ENCODE measurements at regions not wholly inside any gene's neighbourhood (a gene's known extent, or its start where the extent isn't known, plus 50 kb on each side); places are given as distances from the start of the nearest gene placed in this dataset.

DNA sequence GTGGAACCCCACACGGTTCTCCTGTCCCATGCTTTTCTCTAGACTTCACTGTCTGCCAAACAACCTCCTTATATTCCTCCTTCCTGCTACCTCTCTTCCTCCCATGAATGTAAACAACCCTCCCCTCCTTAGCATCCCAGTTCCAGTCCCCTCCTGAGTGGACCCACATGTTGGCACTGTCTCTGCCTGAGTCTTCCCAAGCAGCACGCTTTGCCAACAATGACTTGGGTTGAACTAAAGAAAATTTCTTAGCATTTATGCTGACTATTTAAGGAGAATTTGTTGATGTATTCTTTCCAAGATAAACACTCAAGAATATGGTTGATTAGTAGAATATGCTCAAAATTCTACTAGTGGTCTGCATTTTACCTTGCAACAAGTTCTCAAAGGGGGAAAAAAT, 338.0 kb downstream of the TNS1 start:
- Mint-ChIP-seq H3K27me3 (peaks cover 3% of the 10 kb centered on the region), H3K27ac (no peak overlapping the region), H3K4me1 (peaks cover 8% of the 10 kb centered on the region), H3K4me3 (no peak overlapping the region), H3K9me3 (peaks cover 3% of the 10 kb centered on the region), H3K36me3 (ENCODE audit: low read depth) (no peaks in the 10 kb centered on the region)
- ATAC-seq (replicated peaks): no peak

DNA sequence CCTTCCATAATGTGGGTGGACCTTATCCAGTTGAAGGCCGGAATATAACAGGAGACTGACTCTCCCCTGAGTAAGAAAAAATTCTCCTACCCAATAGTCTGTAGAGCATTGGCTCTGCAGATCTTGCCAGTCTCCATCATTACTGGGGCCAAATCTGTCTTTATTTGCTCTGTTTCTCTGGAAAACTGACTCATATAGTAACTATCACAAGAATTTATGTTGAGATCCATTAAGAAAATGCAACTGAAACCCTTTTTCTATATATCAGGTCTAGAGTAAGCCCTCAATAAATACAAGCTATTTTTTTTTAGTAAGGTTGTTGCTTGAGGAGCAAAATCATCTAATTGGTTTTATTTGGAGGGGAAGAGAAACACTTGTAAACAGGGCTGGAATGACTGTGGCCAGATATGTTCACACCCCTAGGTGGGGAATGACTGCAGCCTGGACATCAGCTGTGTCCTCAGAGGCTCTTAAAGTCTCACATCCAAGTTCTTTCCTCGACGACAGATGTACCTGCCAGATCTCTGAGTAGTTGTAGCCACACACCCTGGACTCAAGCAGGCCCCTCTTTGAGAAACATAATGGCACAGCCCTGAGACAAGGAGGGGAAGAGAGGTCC, 339.7 kb downstream of the TNS1 start:
- H3K27ac Mint-ChIP-seq: no peak overlapping the region
- no peak for ATAC-seq (replicated peaks)
- peaks cover 3% of the 10 kb centered on the region for H3K9me3 Mint-ChIP-seq
- H3K4me3 Mint-ChIP-seq: no peak overlapping the region
- H3K27me3 Mint-ChIP-seq: peaks cover 3% of the 10 kb centered on the region
- peaks cover 8% of the 10 kb centered on the region for H3K4me1 Mint-ChIP-seq
- no peaks in the 10 kb centered on the region for H3K36me3 Mint-ChIP-seq (ENCODE audit: low read depth)

DNA sequence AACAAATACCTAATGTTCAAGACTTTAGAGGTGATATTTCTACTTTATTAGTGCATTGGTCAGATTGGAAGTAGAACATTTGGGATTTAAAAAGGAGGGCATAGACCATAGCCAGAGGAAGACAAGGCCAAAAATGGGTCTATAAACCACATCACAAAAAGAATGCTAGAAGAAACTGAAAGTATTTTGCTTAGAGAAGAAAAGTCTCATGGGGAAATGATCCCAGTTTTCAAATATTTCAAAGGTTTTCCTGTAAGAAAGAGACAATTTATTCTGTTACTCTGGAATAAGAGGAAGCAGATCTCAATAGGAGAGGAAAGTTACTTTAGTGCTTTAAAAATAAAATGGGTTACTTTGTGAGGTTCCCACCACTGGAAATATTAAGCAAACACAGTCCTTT, 341.4 kb downstream of the TNS1 start:
- H3K36me3 Mint-ChIP-seq (ENCODE audit: low read depth): no peaks in the 10 kb centered on the region
- ATAC-seq (replicated peaks): no peak
- no peak overlapping the region for H3K4me3 Mint-ChIP-seq
- peaks cover 3% of the 10 kb centered on the region for H3K27me3 Mint-ChIP-seq
- H3K27ac Mint-ChIP-seq: no peak overlapping the region
- H3K4me1 Mint-ChIP-seq: peaks cover 8% of the 10 kb centered on the region
- peaks cover 3% of the 10 kb centered on the region for H3K9me3 Mint-ChIP-seq

DNA sequence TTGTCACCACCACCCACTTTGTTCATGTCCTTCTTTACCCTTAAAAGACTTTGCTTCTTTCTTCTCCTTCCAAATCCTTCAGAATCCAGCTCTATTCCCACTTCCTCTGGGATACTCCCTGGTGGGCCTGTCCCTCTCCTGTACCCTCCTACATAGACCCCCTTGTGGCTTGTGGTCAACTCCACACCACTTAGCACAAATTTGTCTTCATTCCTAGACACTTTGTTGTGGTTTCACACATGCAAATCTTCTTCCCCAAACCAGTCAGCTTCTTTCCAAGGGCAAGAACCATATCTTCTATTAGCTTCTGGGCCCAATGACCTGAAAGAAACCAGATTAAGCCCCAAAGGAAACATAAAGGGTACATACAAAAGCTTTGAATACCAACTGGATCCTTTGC, 342.4 kb downstream of the TNS1 start:
- no peak for ATAC-seq (replicated peaks)
- Mint-ChIP-seq H3K27me3 (peaks cover 3% of the 10 kb centered on the region), H3K27ac (no peak overlapping the region), H3K4me1 (peaks cover 8% of the 10 kb centered on the region), H3K36me3 (ENCODE audit: low read depth) (no peaks in the 10 kb centered on the region), H3K4me3 (no peak overlapping the region), H3K9me3 (peaks cover 3% of the 10 kb centered on the region)

DNA sequence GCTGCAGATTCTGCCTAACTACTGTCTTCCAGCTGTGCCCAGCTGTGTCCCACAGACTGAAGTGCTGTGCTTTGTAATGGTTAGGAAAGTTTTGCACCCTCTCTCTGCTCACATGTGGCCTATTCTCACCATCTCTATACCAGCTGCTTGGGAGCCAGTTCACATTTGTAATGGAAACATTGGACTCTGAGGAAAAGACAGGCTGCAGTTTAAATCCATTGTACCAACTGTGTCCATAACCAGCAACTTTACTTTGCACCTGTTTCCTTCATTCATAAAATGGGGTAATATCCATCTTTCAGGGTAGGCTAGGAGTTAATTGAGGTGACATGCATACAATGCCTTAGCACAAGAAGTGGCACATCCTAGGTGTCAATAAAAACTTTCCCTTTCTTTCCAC, 344.0 kb downstream of the TNS1 start:
- H3K27me3 Mint-ChIP-seq: no peaks in the 10 kb centered on the region
- H3K36me3 Mint-ChIP-seq (ENCODE audit: low read depth): no peaks in the 10 kb centered on the region
- no peaks in the 10 kb centered on the region for H3K9me3 Mint-ChIP-seq
- H3K4me1 Mint-ChIP-seq: peaks cover 4% of the 10 kb centered on the region
- no peak overlapping the region for H3K4me3 Mint-ChIP-seq
- H3K27ac Mint-ChIP-seq: no peak overlapping the region
- ATAC-seq (replicated peaks): no peak

DNA sequence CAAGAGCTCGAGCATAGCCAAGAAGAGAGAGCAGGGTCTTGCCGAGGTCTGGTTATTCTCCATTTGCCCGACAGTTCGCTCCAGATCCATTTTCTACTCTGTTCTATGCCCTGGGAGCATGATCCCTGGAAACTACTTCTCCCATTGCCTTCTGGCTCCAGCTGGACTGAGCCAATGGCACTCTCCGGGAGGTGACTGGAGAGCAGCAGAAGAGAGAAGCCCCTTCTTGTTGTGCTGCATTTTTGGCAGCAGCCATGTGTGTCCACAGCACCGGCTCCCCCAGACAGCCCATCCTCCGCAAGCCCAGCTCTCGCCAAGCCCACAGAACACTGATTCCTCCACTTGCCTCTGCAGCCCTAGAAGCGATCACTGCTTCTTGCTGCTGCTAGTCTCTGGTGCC, 345.5 kb downstream of the TNS1 start:
- ATAC-seq (replicated peaks): no peak
- Mint-ChIP-seq H3K27me3 (no peaks in the 10 kb centered on the region), H3K4me3 (no peak overlapping the region), H3K27ac (no peak overlapping the region), H3K4me1 (peaks cover 4% of the 10 kb centered on the region), H3K9me3 (no peaks in the 10 kb centered on the region), H3K36me3 (ENCODE audit: low read depth) (no peaks in the 10 kb centered on the region)

DNA sequence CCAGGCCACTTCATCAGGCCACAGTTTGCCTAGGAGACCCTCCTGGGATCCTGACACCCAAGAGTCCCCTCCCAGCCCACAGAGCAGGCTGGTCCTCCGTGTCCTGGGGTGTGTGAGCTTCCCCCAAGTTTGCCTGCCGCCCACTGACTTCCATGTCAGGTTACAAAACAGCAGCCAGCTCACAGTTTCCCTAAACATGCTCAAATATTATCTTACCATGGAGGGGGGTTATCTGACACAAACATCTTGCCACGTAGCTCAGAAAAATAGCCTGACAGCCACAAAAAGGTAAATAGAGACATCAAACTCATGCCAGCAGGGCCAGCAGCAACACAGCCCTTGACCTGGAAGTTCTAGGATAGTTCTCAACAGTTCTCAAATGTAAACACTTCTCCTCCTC, 346.5 kb downstream of the TNS1 start:
- Mint-ChIP-seq H3K4me1 (peaks cover 4% of the 10 kb centered on the region), H3K4me3 (no peak overlapping the region), H3K27ac (no peak overlapping the region), H3K27me3 (no peaks in the 10 kb centered on the region), H3K9me3 (no peaks in the 10 kb centered on the region), H3K36me3 (ENCODE audit: low read depth) (no peaks in the 10 kb centered on the region)
- no peak for ATAC-seq (replicated peaks)

DNA sequence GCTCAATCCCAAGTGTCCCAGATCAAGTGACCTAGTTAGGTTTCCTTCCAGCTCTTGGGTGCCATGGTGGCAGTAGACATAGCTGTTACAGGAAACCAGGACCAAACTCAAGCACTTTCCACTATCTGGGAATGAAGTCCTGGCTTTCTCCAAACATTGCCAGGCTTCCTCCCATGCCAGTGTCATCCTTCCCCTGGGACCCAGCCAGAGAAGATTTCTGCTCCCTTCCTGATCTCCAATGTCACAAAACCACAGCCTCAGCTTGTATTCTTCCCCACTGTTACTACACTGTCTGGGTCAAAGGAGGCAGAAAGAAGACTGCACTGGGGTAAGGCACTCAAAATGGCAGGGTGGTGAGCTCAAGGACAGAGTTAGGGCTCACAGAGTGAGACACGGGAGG, 347.1 kb downstream of the TNS1 start:
- Mint-ChIP-seq H3K4me1 (peaks cover 4% of the 10 kb centered on the region), H3K36me3 (ENCODE audit: low read depth) (no peaks in the 10 kb centered on the region), H3K4me3 (no peak overlapping the region), H3K9me3 (no peaks in the 10 kb centered on the region), H3K27ac (no peak overlapping the region), H3K27me3 (no peaks in the 10 kb centered on the region)
- no peak for ATAC-seq (replicated peaks)

DNA sequence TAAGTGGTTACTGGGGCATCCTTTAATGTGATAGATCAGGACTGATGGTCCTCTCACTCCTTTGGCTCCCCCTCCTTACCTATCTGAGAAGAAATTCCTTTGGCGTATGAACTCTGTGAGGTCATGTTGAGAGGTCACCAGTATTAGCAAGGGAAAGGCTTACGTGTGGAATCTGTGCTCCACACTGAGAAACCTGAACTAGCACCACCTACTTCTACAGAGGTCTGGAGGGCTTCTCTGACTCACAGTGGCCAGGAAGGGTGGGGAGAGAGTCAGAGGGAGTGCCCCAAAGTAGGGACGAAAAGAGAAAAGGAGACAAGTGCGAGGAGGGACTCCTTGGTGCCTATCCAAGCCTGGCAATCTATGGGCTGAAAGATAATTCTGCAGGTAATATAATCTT, 348.6 kb downstream of the TNS1 start:
- H3K9me3 Mint-ChIP-seq: no peaks in the 10 kb centered on the region
- H3K36me3 Mint-ChIP-seq (ENCODE audit: low read depth): no peaks in the 10 kb centered on the region
- H3K4me3 Mint-ChIP-seq: no peak overlapping the region
- H3K27ac Mint-ChIP-seq: no peak overlapping the region
- no peak for ATAC-seq (replicated peaks)
- H3K4me1 Mint-ChIP-seq: no peaks in the 10 kb centered on the region
- H3K27me3 Mint-ChIP-seq: no peaks in the 10 kb centered on the region

DNA sequence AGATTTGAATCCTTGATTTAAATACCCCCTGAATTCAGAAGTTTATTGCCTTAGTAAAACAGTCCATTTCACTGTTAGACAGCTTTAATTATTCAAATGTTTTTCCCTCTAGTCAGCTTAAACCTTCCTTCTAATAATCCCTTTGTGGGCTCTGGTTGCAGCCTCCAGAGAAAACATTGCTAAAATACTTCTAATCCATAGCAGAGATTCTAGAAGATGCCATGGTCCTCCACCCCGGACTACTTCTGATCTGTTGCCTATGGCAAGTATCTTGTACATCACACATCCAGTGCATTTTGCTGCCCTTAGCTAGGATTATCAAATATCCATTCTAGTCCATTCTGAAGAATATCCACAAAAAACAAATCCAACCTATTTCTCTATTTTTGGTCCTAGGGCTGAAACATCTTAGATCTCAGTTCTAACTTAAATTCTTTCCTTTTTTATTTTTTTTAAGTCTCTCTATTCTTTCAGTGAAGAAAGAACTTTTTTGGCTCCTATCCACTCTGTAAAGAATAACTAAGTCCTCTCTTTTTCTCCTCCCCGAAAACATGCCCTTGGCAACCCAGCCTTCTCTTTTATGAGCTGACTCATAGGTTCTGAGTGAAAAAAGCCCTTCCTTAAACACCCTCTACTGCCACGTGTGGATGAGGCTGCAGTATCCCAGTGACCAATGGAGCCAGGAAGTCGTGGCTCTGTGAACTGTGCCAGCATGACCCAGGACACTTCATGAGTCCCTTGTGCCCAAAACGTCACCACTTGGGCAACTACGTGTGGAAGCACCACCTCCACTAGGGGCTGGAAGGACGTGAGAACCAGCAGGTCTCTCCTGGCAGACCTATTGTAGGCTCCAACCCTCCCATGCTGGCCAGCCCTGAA, 349.8 kb downstream of the TNS1 start:
- H3K9me3 Mint-ChIP-seq: no peaks in the 10 kb centered on the region
- H3K36me3 Mint-ChIP-seq (ENCODE audit: low read depth): no peaks in the 10 kb centered on the region
- H3K4me3 Mint-ChIP-seq: no peak overlapping the region
- H3K27me3 Mint-ChIP-seq: no peaks in the 10 kb centered on the region
- peak overlapping the region; percentile 18 for H3K27ac Mint-ChIP-seq
- no peaks in the 10 kb centered on the region for H3K4me1 Mint-ChIP-seq
- ATAC-seq (replicated peaks): peak; percentile 37

DNA sequence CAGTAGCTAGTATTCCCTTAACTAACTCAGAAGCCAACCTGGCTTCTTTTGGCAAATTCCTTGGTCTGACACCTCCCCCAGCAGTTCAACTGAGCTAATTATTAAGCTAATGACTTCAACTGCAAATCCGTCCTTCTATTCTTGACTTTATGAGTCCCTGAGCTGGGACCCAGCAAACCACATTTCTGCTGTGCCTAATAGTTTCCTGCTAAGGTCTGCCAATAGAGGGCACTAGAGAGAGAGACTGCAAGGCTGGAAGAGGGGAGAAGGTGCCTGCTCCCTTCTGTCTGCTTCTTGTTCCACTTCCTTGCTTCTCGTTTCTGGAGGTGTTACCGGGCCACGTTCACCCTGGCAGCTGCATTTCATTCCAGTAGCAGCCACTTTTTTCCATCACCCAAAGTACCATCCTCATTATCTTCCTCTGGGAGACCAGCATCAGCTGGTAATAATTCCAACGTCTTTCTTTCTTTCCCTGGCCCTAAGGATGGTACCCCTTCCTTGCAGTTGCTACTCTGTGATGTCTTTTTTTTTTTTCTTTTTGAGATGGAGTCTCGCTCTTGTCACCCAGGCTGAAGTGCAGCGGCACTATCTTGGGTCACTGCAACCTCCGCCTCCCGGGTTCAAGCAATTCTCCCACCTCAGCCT, 352.0 kb downstream of the TNS1 start:
- Mint-ChIP-seq H3K27me3 (no peaks in the 10 kb centered on the region), H3K36me3 (ENCODE audit: low read depth) (no peaks in the 10 kb centered on the region), H3K27ac (no peak overlapping the region), H3K4me3 (no peak overlapping the region), H3K9me3 (no peaks in the 10 kb centered on the region), H3K4me1 (no peaks in the 10 kb centered on the region)
- ATAC-seq (replicated peaks): no peak

DNA sequence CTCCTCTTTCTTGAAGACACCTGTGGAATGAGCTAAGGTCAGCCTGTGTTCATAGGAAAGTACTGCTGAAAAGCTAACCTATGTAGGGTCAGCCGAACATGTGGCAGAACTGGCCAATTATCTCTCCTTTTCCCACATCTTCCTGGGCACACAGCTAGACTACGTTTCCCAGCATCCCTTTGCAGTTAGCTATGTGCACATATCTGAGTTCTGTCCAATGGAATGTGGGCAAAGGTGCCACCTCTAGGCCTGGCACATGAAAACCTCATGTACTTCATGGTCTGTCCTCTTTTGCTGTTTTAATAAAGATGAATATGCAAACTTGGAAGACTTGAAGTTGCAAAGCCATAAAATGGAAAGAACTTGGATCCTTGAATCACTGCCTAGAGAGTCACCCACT, 352.6 kb downstream of the TNS1 start:
- no peak for ATAC-seq (replicated peaks)
- H3K4me1 Mint-ChIP-seq: no peaks in the 10 kb centered on the region

DNA sequence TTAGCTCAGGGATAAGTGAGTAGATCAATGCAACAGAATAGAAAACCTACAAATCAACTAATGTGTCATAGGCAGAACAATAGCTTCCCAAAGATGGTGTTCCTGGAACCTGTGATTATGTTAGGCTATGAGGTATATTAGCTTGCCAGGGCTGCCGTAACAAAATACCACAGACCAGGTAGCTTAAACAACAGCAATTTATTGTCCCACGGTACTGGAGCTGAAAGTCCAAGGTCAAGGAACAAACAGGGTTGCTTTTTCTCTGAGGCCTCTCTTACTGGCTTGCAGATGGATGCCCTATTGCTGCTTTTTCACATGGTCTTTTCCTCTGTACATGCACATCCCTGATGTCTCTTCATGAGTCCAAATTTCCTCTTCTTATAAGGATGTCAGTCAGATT, 354.9 kb downstream of the TNS1 start:
- Mint-ChIP-seq H3K36me3 (ENCODE audit: low read depth) (no peaks in the 10 kb centered on the region), H3K27ac (no peak overlapping the region), H3K27me3 (no peaks in the 10 kb centered on the region), H3K4me3 (no peak overlapping the region), H3K4me1 (no peaks in the 10 kb centered on the region), H3K9me3 (no peaks in the 10 kb centered on the region)
- ATAC-seq (replicated peaks): no peak

More for the DNA sequence above, 352.6 kb downstream of the TNS1 start:
- Mint-ChIP-seq H3K27me3 (no peaks in the 10 kb centered on the region), H3K27ac (no peak overlapping the region), H3K36me3 (ENCODE audit: low read depth) (no peaks in the 10 kb centered on the region), H3K4me3 (no peak overlapping the region), H3K9me3 (no peaks in the 10 kb centered on the region)

DNA sequence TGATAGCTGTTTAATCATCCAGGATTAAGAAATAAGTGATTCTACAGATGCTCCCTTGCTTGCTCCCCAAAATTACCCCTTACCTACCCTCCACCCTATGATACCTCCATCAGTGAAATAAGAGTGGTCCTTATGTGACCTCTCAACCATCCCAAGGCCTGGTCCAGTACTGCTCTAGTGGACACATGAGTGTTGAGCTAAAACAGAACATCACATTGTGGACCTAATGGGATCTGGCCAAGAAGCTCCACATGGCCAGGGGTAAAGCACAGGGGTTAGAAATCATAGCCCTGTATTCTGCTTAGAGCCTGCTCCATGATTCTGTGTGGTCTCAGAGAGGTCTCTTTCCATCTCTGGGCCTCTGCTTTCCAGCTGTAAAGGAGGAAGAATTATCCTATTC, 355.6 kb downstream of the TNS1 start:
- no peaks in the 10 kb centered on the region for H3K36me3 Mint-ChIP-seq (ENCODE audit: low read depth)

DNA sequence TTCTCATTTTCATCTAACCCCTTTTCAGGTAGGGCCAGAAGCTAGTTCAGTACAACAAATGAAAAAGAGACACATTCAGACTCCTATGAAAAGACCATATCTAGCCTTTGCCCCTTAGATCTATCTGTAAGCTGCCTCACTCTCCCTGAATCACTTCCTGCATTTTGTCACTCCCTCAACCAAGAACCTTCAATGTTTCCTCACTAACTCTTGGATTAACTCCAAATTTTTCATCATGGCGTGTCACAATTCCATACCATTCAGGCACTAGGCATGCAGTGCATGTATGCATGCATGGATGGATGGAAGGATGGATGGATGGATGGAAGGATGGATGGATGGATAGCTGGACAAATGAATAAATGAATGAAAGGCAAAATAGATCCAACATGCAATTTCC, 356.9 kb downstream of the TNS1 start:
- no peak overlapping the region for H3K27ac Mint-ChIP-seq
- H3K9me3 Mint-ChIP-seq: no peaks in the 10 kb centered on the region
- H3K4me1 Mint-ChIP-seq: no peaks in the 10 kb centered on the region
- H3K27me3 Mint-ChIP-seq: no peaks in the 10 kb centered on the region
- H3K36me3 Mint-ChIP-seq (ENCODE audit: low read depth): no peaks in the 10 kb centered on the region
- ATAC-seq (replicated peaks): no peak
- no peak overlapping the region for H3K4me3 Mint-ChIP-seq

More for the DNA sequence above, 355.6 kb downstream of the TNS1 start:
- H3K27ac Mint-ChIP-seq: no peak overlapping the region
- no peaks in the 10 kb centered on the region for H3K4me1 Mint-ChIP-seq
- H3K27me3 Mint-ChIP-seq: no peaks in the 10 kb centered on the region
- H3K9me3 Mint-ChIP-seq: no peaks in the 10 kb centered on the region
- ATAC-seq (replicated peaks): no peak
- no peak overlapping the region for H3K4me3 Mint-ChIP-seq

Measured in activated T-helper 17 cell treated with anti-CD3 and anti-CD28 coated beads, Interleukin-2, amount 50 U/mL, for 72 hours (primary cell).